GM18858 (cell line): ENCODE measurements at regions not wholly inside any gene's neighbourhood (a gene's known extent, or its start where the extent isn't known, plus 50 kb on each side); places are given as distances from the start of the nearest gene placed in this dataset.
A peak's percentile ranks its signal among the peaks of the same experiment; 100 is the strongest.

Source experiments
- ATAC-seq: cut with Tn5 transposase; IDR thresholded peaks from one replicate; pipeline ENCODE4 v1.9.1; 2021; ENCODE audit not compliant: unreplicated experiment

DNA sequence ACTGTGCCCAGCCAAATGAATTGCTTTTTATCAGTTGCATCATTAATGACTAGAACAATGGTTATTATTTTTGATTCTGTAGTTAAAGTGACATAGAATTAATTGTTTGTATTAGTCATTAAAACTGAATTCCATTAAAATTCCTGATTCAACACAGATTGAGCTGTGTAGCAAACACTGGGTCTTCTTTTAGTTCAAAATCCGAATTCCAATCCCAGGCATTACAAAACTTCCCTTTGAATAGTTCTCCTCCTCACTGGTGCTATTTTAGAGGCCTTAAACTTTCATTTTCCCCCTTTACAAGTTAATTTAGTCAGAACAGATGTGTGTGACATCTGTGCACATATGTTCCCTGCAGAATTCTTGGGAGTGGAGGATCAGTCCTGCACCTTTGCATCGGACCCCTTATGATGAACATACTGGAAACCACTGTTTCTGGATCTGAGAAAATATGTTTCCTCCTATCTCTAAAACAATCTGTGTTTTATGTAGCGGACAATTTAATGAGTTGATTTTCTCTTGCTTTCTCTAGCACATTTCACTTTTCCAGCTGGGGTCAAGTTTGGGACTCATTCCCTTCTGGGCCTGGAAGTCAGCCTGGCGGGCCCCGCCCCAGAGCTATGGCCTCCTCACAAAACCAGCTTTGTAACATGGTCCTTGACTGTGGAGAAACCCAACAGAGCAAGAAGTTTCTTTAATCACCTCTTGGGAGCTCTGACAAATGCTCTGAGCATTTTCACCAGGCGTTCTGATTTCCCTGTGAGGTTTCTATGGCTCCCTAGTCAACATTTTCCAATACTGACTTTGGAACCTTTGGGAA lies 87.9 kb upstream of the MAMDC2 start:
- no peak for ATAC-seq

- no peak for ATAC-seq
Measured at GRCh38 chr9:69961843-69962242, 81.8 kb upstream of the MAMDC2 start.

- no peak for ATAC-seq
Measured at GRCh38 chr9:69963803-69964202, 79.8 kb upstream of the MAMDC2 start.

GRCh38 chr9:69964446-69964845 lies 79.2 kb upstream of the MAMDC2 start:
- ATAC-seq: no peak

GRCh38 chr9:69965416-69966145 lies 78.1 kb upstream of the MAMDC2 start:
- ATAC-seq: no peak

DNA sequence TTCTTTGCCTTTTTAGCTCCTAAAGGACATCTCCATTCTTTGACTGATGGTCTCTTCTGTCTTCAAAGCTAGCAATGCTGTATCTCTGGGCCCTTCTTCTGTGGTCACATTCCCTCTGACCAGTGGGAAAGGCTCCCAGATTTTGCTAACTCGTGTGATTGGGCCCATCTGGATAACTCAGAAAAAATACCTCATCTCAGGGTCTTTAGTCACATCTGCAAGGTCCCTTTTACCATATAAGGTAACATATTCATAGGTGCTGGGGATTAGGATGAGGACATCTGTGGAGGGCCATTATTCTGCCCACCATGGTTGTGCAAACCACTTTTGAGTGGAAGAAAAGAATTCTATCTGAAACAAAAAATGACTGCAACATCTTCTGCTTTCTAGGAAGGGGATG lies 76.3 kb upstream of the MAMDC2 start:
- no peak for ATAC-seq

GRCh38 chr9:69970001-69970533 lies 73.6 kb upstream of the MAMDC2 start:
- no peak for ATAC-seq

GRCh38 chr9:69971643-69972449 lies 71.8 kb upstream of the MAMDC2 start:
- peak; percentile 69 for ATAC-seq

GRCh38 chr9:69975681-69976080 lies 68.0 kb upstream of the MAMDC2 start:
- no peak for ATAC-seq

- no peak for ATAC-seq
Measured at GRCh38 chr9:69976152-69976551, 67.5 kb upstream of the MAMDC2 start.

DNA sequence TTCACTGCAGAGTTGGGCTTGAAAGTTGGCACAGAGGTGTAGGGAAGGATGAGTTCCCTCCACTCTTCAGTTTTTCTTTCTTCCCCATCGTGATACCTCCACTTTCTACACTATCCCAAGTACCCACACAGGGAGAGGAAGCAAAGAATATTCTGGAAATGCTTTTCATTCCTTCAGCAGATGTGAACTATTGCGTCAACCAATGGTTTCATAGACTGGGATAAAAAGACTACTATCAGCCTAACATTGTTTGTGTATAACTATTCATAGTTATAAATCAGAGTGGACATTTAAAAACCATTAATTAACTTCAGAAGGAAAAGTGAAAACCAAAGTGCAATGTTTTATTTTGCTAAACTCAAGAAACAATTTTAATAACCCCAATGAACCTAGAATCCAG lies 63.6 kb upstream of the MAMDC2 start:
- no peak for ATAC-seq

DNA sequence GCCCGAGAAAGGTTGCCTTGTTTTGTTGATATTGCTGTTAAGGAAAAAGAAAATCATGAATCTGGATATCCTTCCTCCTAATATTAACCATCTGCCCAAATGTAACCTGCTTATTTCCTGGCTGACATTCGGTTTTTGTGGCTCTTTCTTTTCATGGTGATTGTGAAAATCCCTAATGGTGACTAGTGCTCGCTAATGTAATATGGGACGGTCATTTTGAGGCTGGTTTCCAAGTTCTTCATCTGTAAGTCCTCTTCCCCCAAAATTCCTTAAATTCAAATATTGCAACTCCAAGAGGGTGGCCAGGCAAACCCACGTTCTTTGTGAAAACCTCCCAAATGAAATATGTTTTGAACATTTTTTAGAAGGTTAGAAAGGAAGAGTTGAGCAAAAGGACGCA lies 63.1 kb upstream of the MAMDC2 start:
- ATAC-seq: no peak

DNA sequence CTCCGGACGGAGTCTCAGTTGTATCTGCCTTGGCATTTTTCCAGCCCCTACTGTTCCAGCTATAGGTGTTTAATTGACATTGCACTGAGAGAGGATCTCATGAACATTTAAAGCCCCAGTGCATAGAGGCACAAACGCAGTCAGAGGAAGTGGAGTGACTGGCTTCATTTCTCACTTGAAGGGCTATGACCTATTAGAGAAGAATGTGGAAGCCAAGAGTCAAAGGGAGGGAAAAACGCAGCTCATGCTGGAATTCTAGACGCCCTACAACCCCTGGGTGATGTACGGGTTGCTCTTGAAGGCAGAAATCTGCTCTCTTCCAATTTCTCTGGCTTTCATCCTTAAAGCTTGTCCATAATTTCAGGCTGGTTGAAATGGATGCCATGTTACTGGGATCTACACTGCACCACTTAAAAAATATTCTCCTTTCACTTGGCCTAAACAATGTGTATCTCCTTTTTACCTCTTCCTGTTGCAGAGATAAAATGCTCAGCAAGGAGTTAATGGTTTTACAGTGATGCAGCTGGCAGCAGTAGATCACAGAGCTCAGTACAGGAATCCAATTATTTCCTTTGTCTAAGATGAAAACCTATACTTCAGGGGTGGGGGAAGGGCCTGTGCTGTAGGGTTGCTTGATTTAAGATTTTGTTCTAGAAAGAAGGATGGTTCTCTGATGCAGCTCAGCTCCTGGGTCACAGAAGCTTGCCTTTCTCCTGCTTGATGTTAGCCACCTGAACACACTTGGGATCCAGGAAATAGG lies 61.8 kb upstream of the MAMDC2 start:
- ATAC-seq: no peak

- no peak for ATAC-seq
Measured at GRCh38 chr9:69984831-69985230, 58.8 kb upstream of the MAMDC2 start.

GRCh38 chr9:69985971-69986370 lies 57.7 kb upstream of the MAMDC2 start:
- no peak for ATAC-seq

DNA sequence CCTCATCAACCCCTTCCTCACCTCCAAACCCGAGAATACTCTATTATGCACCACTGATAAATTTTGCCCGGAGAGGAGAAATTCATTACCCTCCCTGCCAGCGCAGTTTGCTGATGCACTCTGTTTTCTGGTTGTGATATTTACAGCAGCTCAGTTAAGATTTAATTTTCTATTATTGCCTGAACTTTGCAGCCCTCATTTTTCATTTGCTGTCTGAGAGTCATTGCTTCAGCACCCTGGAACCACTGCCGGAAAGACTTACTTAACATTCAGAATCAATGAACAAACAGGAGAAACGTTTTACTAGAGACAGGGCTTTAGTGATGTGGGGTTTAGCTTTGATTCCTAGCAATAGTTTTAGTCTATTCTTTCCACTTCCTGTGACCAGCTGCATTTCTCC lies 56.7 kb upstream of the MAMDC2 start:
- no peak for ATAC-seq

GRCh38 chr9:69987457-69987856 lies 56.2 kb upstream of the MAMDC2 start:
- ATAC-seq: no peak

DNA sequence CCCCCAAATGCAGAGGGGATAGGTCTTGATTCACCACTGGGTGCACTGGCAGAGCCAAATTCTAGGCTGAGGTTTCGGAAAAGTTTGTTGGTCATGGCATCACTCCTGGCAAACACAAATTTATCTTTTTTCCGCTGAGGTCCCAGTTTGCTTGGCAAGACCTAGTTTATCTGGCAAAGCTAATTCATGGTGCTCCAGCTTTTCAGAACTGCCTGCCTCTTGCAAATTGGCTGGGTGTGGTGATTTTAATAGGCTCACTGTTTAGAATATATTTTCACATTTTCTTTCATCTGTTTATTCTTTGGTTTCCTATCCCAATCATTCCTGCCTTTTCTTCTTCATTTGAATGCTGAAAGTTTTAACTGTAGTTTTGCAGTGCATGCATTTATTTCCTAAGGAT lies 50.5 kb upstream of the MAMDC2 start:
- no peak for ATAC-seq
